CD4-positive, CD25-positive, alpha-beta regulatory T cell (primary cell): ENCODE measurements at regions not wholly inside any gene's neighbourhood (a gene's known extent, or its start where the extent isn't known, plus 50 kb on each side); places are given as distances from the start of the nearest gene placed in this dataset.
"Not testable (repeated sequence)": the region's sequence is repeated elsewhere in the genome, so short reads cannot be mapped to it uniquely, and the experiment has no call there.

ENCODE experiments used
- ATAC-seq, 2 donors: fragments of 150-1000 bp; cut with Tn5 transposase; one replicate each; pipeline ENCODE4 v1.10.0; 2021; ENCODE audit warnings: low read depth in 2 of 2, moderate number of reproducible peaks in 2 of 2, moderate library complexity in 1 of 2
- DNase-seq, 3 donors: peaks; one replicate each; pipeline versions ENCODE4 v3.0.0 to v3.0.0-alpha.2; 2012 to 2022; ENCODE audit warnings: mixed read lengths in 1 of 3
- H3K27ac ChIP-seq: one replicate; pipeline ENCODE4 v1.7.0; 2013; ENCODE audit warnings: mild to moderate bottlenecking, low read length; ENCODE audit not compliant: insufficient read depth, poor library complexity, severe bottlenecking
- H3K27me3 ChIP-seq: one replicate; pipeline ENCODE4 v1.7.0; 2013; ENCODE audit warnings: low read length; ENCODE audit not compliant: control insufficient read depth, insufficient read depth
- H3K36me3 ChIP-seq: one replicate; pipeline ENCODE4 v1.7.0; 2013; ENCODE audit warnings: mild to moderate bottlenecking, low read length, moderate library complexity; ENCODE audit not compliant: control insufficient read depth, insufficient read depth
- H3K4me1 ChIP-seq: 2 replicates; pipeline ENCODE4 v1.7.0; 2013; ENCODE audit warnings: mild to moderate bottlenecking, low read length; ENCODE audit not compliant: insufficient read depth, control insufficient read depth, poor library complexity, severe bottlenecking
- H3K4me3 ChIP-seq: one replicate; pipeline ENCODE4 v1.7.0; 2013; ENCODE audit warnings: low read depth, mild to moderate bottlenecking, low read length, moderate library complexity
- H3K9me3 ChIP-seq, 2 experiments: 1 replicate in 1 of 2; 2 replicates in 1 of 2; pipeline ENCODE4 v1.7.0; 2013; ENCODE audit warnings: low read length in 2 of 2, mild to moderate bottlenecking in 1 of 2, moderate library complexity in 1 of 2; ENCODE audit not compliant: control insufficient read depth in 2 of 2
- H3K27ac Mint-ChIP-seq, 3 donors: one replicate each; pipeline ENCODE4 v1.8.0; 2020 to 2022; ENCODE audit warnings: mild to moderate bottlenecking in 3 of 3, mixed read lengths in 3 of 3, moderate library complexity in 2 of 3
- H3K27me3 Mint-ChIP-seq: one replicate; pipeline ENCODE4 v1.8.0; 2022; ENCODE audit warnings: mild to moderate bottlenecking, mixed read lengths
- H3K36me3 Mint-ChIP-seq: one replicate; pipeline ENCODE4 v1.8.0; 2020; ENCODE audit warnings: mixed read lengths
- H3K4me1 Mint-ChIP-seq, 4 donors: one replicate each; pipeline ENCODE4 v1.8.0; 2020 to 2022; ENCODE audit warnings: mixed read lengths in 4 of 4, mild to moderate bottlenecking in 1 of 4
- H3K4me3 Mint-ChIP-seq, 4 donors: one replicate each; pipeline ENCODE4 v1.8.0; 2020 to 2022; ENCODE audit warnings: mild to moderate bottlenecking in 4 of 4, mixed read lengths in 4 of 4, moderate library complexity in 3 of 4
- H3K9me3 Mint-ChIP-seq, 7 donors: one replicate each; pipeline ENCODE4 v1.8.0; 2020 to 2022; ENCODE audit warnings: mixed read lengths in 7 of 7, mild to moderate bottlenecking in 3 of 7, moderate library complexity in 2 of 7

GRCh38 chr16:87212026-87212425 is 105.2 kb downstream of the C16orf95 start:
- DNase-seq (no peak), ATAC-seq (no peak)
- H3K27me3 Mint-ChIP-seq, result no peaks in the 10 kb centered on the region
- no peaks in the 10 kb centered on the region for H3K36me3 ChIP-seq
- H3K4me3 Mint-ChIP-seq, result no peak overlapping the region
- H3K27ac ChIP-seq, result no peak overlapping the region
- H3K9me3 Mint-ChIP-seq, result peaks cover 0 to 1% (median 0%) of the 10 kb centered on the region in 7 donors
- no peaks in the 10 kb centered on the region for H3K9me3 ChIP-seq
- H3K27ac Mint-ChIP-seq, result no peak overlapping the region
- no peaks in the 10 kb centered on the region for H3K4me1 Mint-ChIP-seq
- no peaks in the 10 kb centered on the region for H3K27me3 ChIP-seq
- no peaks in the 10 kb centered on the region for H3K4me1 ChIP-seq
- H3K4me3 ChIP-seq, result no peak overlapping the region
- no peaks in the 10 kb centered on the region for H3K36me3 Mint-ChIP-seq

- no peak for ATAC-seq
- no peaks in the 10 kb centered on the region for H3K4me1 Mint-ChIP-seq
These were observed 103.7 kb downstream of the C16orf95 start for GRCh38 chr16:87213536-87213935.

GRCh38 chr16:87216148-87216840 is 100.9 kb downstream of the C16orf95 start:
- H3K36me3 ChIP-seq, result no peaks in the 10 kb centered on the region
- Mint-ChIP-seq H3K4me3 (no peak overlapping the region), H3K36me3 (no peaks in the 10 kb centered on the region), H3K27me3 (no peaks in the 10 kb centered on the region), H3K9me3 (peaks cover 0 to 6% (median 1%) of the 10 kb centered on the region in 7 donors), H3K27ac (no peak overlapping the region), H3K4me1 (no peaks in the 10 kb centered on the region)
- H3K4me3 ChIP-seq, result no peak overlapping the region
- no peaks in the 10 kb centered on the region for H3K27me3 ChIP-seq
- no peaks in the 10 kb centered on the region for H3K9me3 ChIP-seq
- H3K27ac ChIP-seq, result no peak overlapping the region
- no peaks in the 10 kb centered on the region for H3K4me1 ChIP-seq
- no peak for ATAC-seq
- no peak for DNase-seq

More at GRCh38 chr16:87213536-87213935, 103.7 kb downstream of the C16orf95 start:
- Histone ChIP-seq H3K27ac (no peak overlapping the region), H3K36me3 (no peaks in the 10 kb centered on the region), H3K9me3 (no peaks in the 10 kb centered on the region), H3K4me1 (no peaks in the 10 kb centered on the region), H3K27me3 (no peaks in the 10 kb centered on the region), H3K4me3 (no peak overlapping the region)
- DNase-seq, result no peak
- H3K27me3 Mint-ChIP-seq, result no peaks in the 10 kb centered on the region
- H3K9me3 Mint-ChIP-seq, result peaks cover 0 to 1% (median 0%) of the 10 kb centered on the region in 7 donors
- no peak overlapping the region for H3K27ac Mint-ChIP-seq
- no peaks in the 10 kb centered on the region for H3K36me3 Mint-ChIP-seq
- no peak overlapping the region for H3K4me3 Mint-ChIP-seq

GRCh38 chr16:87216841-87217275 is 100.3 kb downstream of the C16orf95 start:
- no peaks in the 10 kb centered on the region for H3K4me1 Mint-ChIP-seq
- no peak overlapping the region for H3K4me3 Mint-ChIP-seq
- no peak overlapping the region for H3K27ac Mint-ChIP-seq
- no peak for ATAC-seq
- Histone ChIP-seq H3K27ac (no peak overlapping the region), H3K36me3 (no peaks in the 10 kb centered on the region), H3K4me3 (no peak overlapping the region), H3K9me3 (no peaks in the 10 kb centered on the region), H3K4me1 (no peaks in the 10 kb centered on the region), H3K27me3 (no peaks in the 10 kb centered on the region)
- no peak for DNase-seq
- H3K9me3 Mint-ChIP-seq, result peaks cover 0 to 6% (median 1%) of the 10 kb centered on the region in 7 donors
- H3K27me3 Mint-ChIP-seq, result no peaks in the 10 kb centered on the region
- no peaks in the 10 kb centered on the region for H3K36me3 Mint-ChIP-seq

GRCh38 chr16:87217802-87218201 is 99.4 kb downstream of the C16orf95 start:
- not testable (repeated sequence) for DNase-seq, ATAC-seq, H3K4me3 Mint-ChIP-seq, H3K9me3 Mint-ChIP-seq, H3K27ac Mint-ChIP-seq, H3K27ac ChIP-seq, H3K4me3 ChIP-seq, H3K27me3 Mint-ChIP-seq, H3K36me3 Mint-ChIP-seq, H3K27me3 ChIP-seq, H3K36me3 ChIP-seq, H3K4me1 Mint-ChIP-seq, H3K9me3 ChIP-seq, H3K4me1 ChIP-seq

- Mint-ChIP-seq H3K4me1 (no peaks in the 10 kb centered on the region), H3K4me3 (no peak overlapping the region), H3K27ac (no peak overlapping the region), H3K9me3 (peaks cover 0 to 6% (median 1%) of the 10 kb centered on the region in 7 donors), H3K27me3 (no peaks in the 10 kb centered on the region), H3K36me3 (no peaks in the 10 kb centered on the region)
- no peak for DNase-seq
- H3K27me3 ChIP-seq, result no peaks in the 10 kb centered on the region
- H3K4me1 ChIP-seq, result no peaks in the 10 kb centered on the region
- no peaks in the 10 kb centered on the region for H3K36me3 ChIP-seq
- no peak overlapping the region for H3K4me3 ChIP-seq
- no peaks in the 10 kb centered on the region for H3K9me3 ChIP-seq
- H3K27ac ChIP-seq, result no peak overlapping the region
- no peak for ATAC-seq
These were observed 98.7 kb downstream of the C16orf95 start for GRCh38 chr16:87218281-87219055.

GRCh38 chr16:87219287-87219909 is 97.8 kb downstream of the C16orf95 start:
- Mint-ChIP-seq H3K36me3 (no peaks in the 10 kb centered on the region), H3K4me3 (no peak overlapping the region), H3K4me1 (no peaks in the 10 kb centered on the region), H3K27me3 (no peaks in the 10 kb centered on the region), H3K27ac (no peak overlapping the region), H3K9me3 (peaks cover 0 to 6% (median 1%) of the 10 kb centered on the region in 7 donors)
- H3K27ac ChIP-seq, result no peak overlapping the region
- ATAC-seq (no peak), DNase-seq (no peak)
- no peaks in the 10 kb centered on the region for H3K9me3 ChIP-seq
- no peak overlapping the region for H3K4me3 ChIP-seq
- H3K36me3 ChIP-seq, result no peaks in the 10 kb centered on the region
- no peaks in the 10 kb centered on the region for H3K4me1 ChIP-seq
- H3K27me3 ChIP-seq, result no peaks in the 10 kb centered on the region
